GM12878 (cell line): ENCODE measurements at regions not wholly inside any gene's neighbourhood (a gene's known extent, or its start where the extent isn't known, plus 50 kb on each side); places are given as distances from the start of the nearest gene placed in this dataset.

Experiments
- ATAC-seq: fragments of 200-7000 bp; cut with Tn5 transposase; 3 replicates; pipeline ENCODE4 v1.9.1; 2020; ENCODE audit warnings: mild to moderate bottlenecking, moderate library complexity
- BruUV-seq: library from RNA; stranded (reverse); fragments of 400-500 nt; replicated peaks from 2 replicates; lab custom pipeline; 2021; lab: Mats Ljungman, UMichigan
- CTCF ChIA-PET: fragments of 300-600 bp; sonication (Branson Sonifier 250); formaldehyde crosslinking; extraction: SDS; loops from one replicate; lab custom pipeline; 2021; ENCODE audit warnings: inconsistent platforms; lab: Yijun Ruan, JAX
- POLR2A ChIA-PET: fragments of 350-600 bp; formaldehyde crosslinking; extraction: SDS; loops from one replicate; lab custom pipeline; 2021; ENCODE audit warnings: inconsistent platforms; lab: Charles Lee
- RAD21 ChIA-PET: fragments of 300-600 bp; sonication (Branson Sonifier 250); formaldehyde crosslinking; loops from one replicate; lab custom pipeline; 2023; ENCODE audit warnings: antibody characterized with exemption; ENCODE audit not compliant: unreplicated experiment; lab: Charles Lee
- SMC1A ChIA-PET: fragments of 300-600 bp; sonication (Branson Sonifier 250); formaldehyde crosslinking; loops from one replicate; lab custom pipeline; 2023; ENCODE audit not compliant: unreplicated experiment, uncharacterized antibody; lab: Charles Lee
- DNase-seq: peaks from one replicate; pipeline ENCODE4 v3.0.0-alpha.2; 2011; ENCODE audit warnings: low read depth, low spot score
- FAIRE-seq: peaks from 3 replicates; lab custom pipeline; 2011; peaks lifted over from hg19 to GRCh38; lab: Jason Lieb, UNC
- H2AFZ ChIP-seq: 2 replicates; pipeline ENCODE4 v1.6.0; 2011; ENCODE audit warnings: low read depth, low read length, control low read depth; ENCODE audit not compliant: control insufficient read depth
- H3K27ac ChIP-seq: 2 replicates; pipeline ENCODE4 v1.5.1; 2011; ENCODE audit warnings: control low read depth; ENCODE audit not compliant: control insufficient read depth, insufficient read depth
- H3K27me3 ChIP-seq, 2 experiments: replicated peaks in 1 of 2; 2 replicates each; pipeline versions ENCODE4 v1.6.0 to v1.6.1; 2011; ENCODE audit warnings: low read length in 1 of 2; ENCODE audit not compliant: control insufficient read depth in 2 of 2, insufficient read depth in 2 of 2
- H3K36me3 ChIP-seq, 2 experiments: 2 replicates each; pipeline ENCODE4 v1.5.1; 2011; ENCODE audit warnings: low read length in 1 of 2; ENCODE audit not compliant: control insufficient read depth in 2 of 2, insufficient read depth in 2 of 2
- H3K4me1 ChIP-seq: 2 replicates; pipeline ENCODE4 v1.6.1; 2011; ENCODE audit warnings: mild to moderate bottlenecking, low read length, moderate library complexity, mixed read lengths; ENCODE audit not compliant: control insufficient read depth, insufficient read depth
- H3K4me2 ChIP-seq: 2 replicates; pipeline ENCODE4 v1.6.0; 2011; ENCODE audit warnings: control low read depth; ENCODE audit not compliant: control insufficient read depth, insufficient read depth
- H3K4me3 ChIP-seq: fragments of 200-600 bp; sonication (generic); 2 replicates; pipeline ENCODE4 v1.5.1; 2016
- H3K79me2 ChIP-seq: 2 replicates; pipeline ENCODE4 v1.6.0; 2011; ENCODE audit warnings: low read length; ENCODE audit not compliant: control insufficient read depth, insufficient read depth
- H3K9ac ChIP-seq: 2 replicates; pipeline ENCODE4 v1.8.0; 2011; ENCODE audit warnings: low read length, control low read depth, mixed read lengths; ENCODE audit not compliant: control insufficient read depth, insufficient read depth
- H3K9me3 ChIP-seq: replicated peaks from 3 replicates; pipeline ENCODE4 v1.5.1; 2011; ENCODE audit warnings: mild to moderate bottlenecking, low read length; ENCODE audit not compliant: control insufficient read depth, insufficient read depth
- H4K20me1 ChIP-seq: 2 replicates; pipeline ENCODE4 v1.6.0; 2011; ENCODE audit not compliant: control insufficient read depth, insufficient read depth
- BACH1 ChIP-seq: fragments of 450-650 bp; IDR thresholded peaks from 2 replicates; pipeline ENCODE4 v1.6.1; 2017; ENCODE audit warnings: mild to moderate bottlenecking, borderline replicate concordance
- BMI1 ChIP-seq: fragments of 450-650 bp; IDR thresholded peaks from 2 replicates; pipeline ENCODE4 v1.6.1; 2016; ENCODE audit warnings: mild to moderate bottlenecking, moderate library complexity, borderline replicate concordance
- DPF2 ChIP-seq: fragments of 450-650 bp; IDR thresholded peaks from 2 replicates; pipeline ENCODE4 v1.6.1; 2017; ENCODE audit warnings: mild to moderate bottlenecking
- EZH2 ChIP-seq: IDR thresholded peaks from 2 replicates; pipeline ENCODE4 v1.6.1; 2012; ENCODE audit warnings: low read depth, mild to moderate bottlenecking, control low read depth, inconsistent platforms, low read length, borderline replicate concordance; ENCODE audit not compliant: control insufficient read depth
- HSF1 ChIP-seq: fragments of 150-350 bp; IDR thresholded peaks from 2 replicates; pipeline ENCODE4 v1.6.1; 2014; ENCODE audit warnings: mild to moderate bottlenecking, low read depth, low read length
- MXI1 ChIP-seq: fragments of 150-350 bp; IDR thresholded peaks from 2 replicates; pipeline ENCODE4 v1.6.1; 2011; ENCODE audit warnings: low read depth, mild to moderate bottlenecking, inconsistent platforms, low read length, improper control_type of control experiment
- NFYB ChIP-seq: IDR thresholded peaks from 2 replicates; pipeline ENCODE4 v1.6.1; 2011; ENCODE audit warnings: low read depth, mild to moderate bottlenecking, low read length, improper control_type of control experiment, moderate library complexity; ENCODE audit not compliant: insufficient read depth
- PAX8 ChIP-seq: fragments of 450-650 bp; IDR thresholded peaks from 2 replicates; pipeline ENCODE4 v1.6.1; 2017; ENCODE audit warnings: mild to moderate bottlenecking, moderate library complexity
- RAD51 ChIP-seq: fragments of 450-650 bp; IDR thresholded peaks from 2 replicates; pipeline ENCODE4 v1.6.1; 2016; ENCODE audit warnings: moderate library complexity, mild to moderate bottlenecking, inconsistent platforms
- RB1 ChIP-seq: fragments of 450-650 bp; formaldehyde crosslinking; IDR thresholded peaks from 2 replicates; pipeline ENCODE4 v1.6.1; 2017; ENCODE audit warnings: mild to moderate bottlenecking, borderline replicate concordance
- RELB ChIP-seq: fragments of 450-650 bp; IDR thresholded peaks from 2 replicates; pipeline ENCODE4 v1.6.1; 2017; ENCODE audit warnings: low read depth, mild to moderate bottlenecking, moderate library complexity
- SMARCA5 ChIP-seq: fragments of 450-650 bp; IDR thresholded peaks from 2 replicates; pipeline ENCODE4 v1.6.1; 2017; ENCODE audit warnings: mild to moderate bottlenecking
- TBL1XR1 ChIP-seq: IDR thresholded peaks from 2 replicates; pipeline ENCODE4 v1.6.1; 2012; ENCODE audit warnings: low read depth, low read length, improper control_type of control experiment
- TCF7 ChIP-seq: IDR thresholded peaks from 2 replicates; pipeline ENCODE4 v1.6.1; 2014; ENCODE audit warnings: antibody characterized with exemption, borderline replicate concordance
- YBX1 ChIP-seq: fragments of 450-650 bp; IDR thresholded peaks from 2 replicates; pipeline ENCODE4 v1.6.1; 2016; ENCODE audit warnings: antibody characterized with exemption
- ZNF687 ChIP-seq: fragments of 450-650 bp; IDR thresholded peaks from 2 replicates; pipeline ENCODE4 v1.6.1; 2017; ENCODE audit warnings: mild to moderate bottlenecking, moderate library complexity
- whole genome bisulfite sequencing: methylation state at CpG from one replicate; pipeline ENCODE4 v1.1.6; 2016; ENCODE audit warnings: low lambda C conversion rate; ENCODE audit not compliant: insufficient replicate concordance, insufficient coverage; ENCODE audit errors: missing lambda C conversion rate; 5-methylcytosine and 5-hydroxymethylcytosine counted together
- in situ Hi-C: fragments of 300-500 bp; cut with MboI; formaldehyde crosslinking; loops from 9 replicates; pipeline ENCODE4 v1.14.3; 2018; ENCODE audit warnings: mixed read lengths
- intact Hi-C: fragments of 100-400 bp; cut with micrococcal nuclease; formaldehyde crosslinking; loops from one replicate; pipeline ENCODE4 v1.14.2; 2022; ENCODE audit not compliant: unreplicated experiment

GRCh38 chr13:46948338-46948737 is 51.5 kb upstream of the HTR2A start (continued):
- TF ChIP-seq ZNF687 (no peak), TCF7 (no peak), BMI1 (no peak), RB1 (no peak), RAD51 (no peak), PAX8 (no peak)

GRCh38 chr13:46947425-46948191 is 50.8 kb upstream of the HTR2A start:
- Histone ChIP-seq H3K27me3 (no peaks in the 10 kb centered on the region), H3K79me2 (no peaks in the 10 kb centered on the region), H3K4me1 (no peaks in the 10 kb centered on the region), H3K4me3 (no peak overlapping the region), H3K9ac (no peak overlapping the region), H3K27ac (no peak overlapping the region), H2AFZ (no peak overlapping the region), H3K36me3 (no peaks in the 10 kb centered on the region), H4K20me1 (no peaks in the 10 kb centered on the region), H3K4me2 (no peak overlapping the region), H3K9me3 (no peaks in the 10 kb centered on the region; the same call in 1 of the 3 replicates)
- 15% methylated on average over 4 of the region's 4 CpGs for WGBS
- FAIRE-seq (no peak), ATAC-seq (no peak), DNase-seq (no peak)
- in situ Hi-C loops: no loop called here
- ChIA-PET CTCF (interaction anchor here (1.3 kb wide), 1 partner anchor 15 kb away, joined by 5 read pairs; no protein-coding TSS in a partner anchor), SMC1A (no interaction called here), RAD21 (no interaction called here), POLR2A (no interaction called here)
- BruUV-seq: no TSS peak
- intact Hi-C loops: no loop called here
- no peak for TF ChIP-seq BACH1
- no peak for TF ChIP-seq YBX1
- TF ChIP-seq MXI1: no peak
- no peak for TF ChIP-seq DPF2
- TF ChIP-seq TBL1XR1: no peak
- TF ChIP-seq EZH2: no peak
- no peak for TF ChIP-seq RELB
- no peak for TF ChIP-seq NFYB
- TF ChIP-seq SMARCA5: no peak
- no peak for TF ChIP-seq HSF1
